Neural progenitor cell (in vitro differentiated cells): ENCODE measurements at regions not wholly inside any gene's neighbourhood (a gene's known extent, or its start where the extent isn't known, plus 50 kb on each side); places are given as distances from the start of the nearest gene placed in this dataset.

Source experiments
- CTCF ChIP-seq: fragments of 200-600 bp; sonication (generic); IDR thresholded peaks from 2 replicates; pipeline ENCODE4 v1.5.1; 2017; ENCODE audit warnings: antibody characterized with exemption, mild to moderate bottlenecking
- EZH2 ChIP-seq: fragments of 200-600 bp; sonication (generic); IDR thresholded peaks from 2 replicates; pipeline ENCODE4 v1.6.1; 2017; ENCODE audit warnings: antibody characterized with exemption, mild to moderate bottlenecking, moderate library complexity
- EZH2phosphoT487 ChIP-seq: fragments of 200-600 bp; sonication (generic); IDR thresholded peaks from 2 replicates; pipeline ENCODE4 v1.6.1; 2017; ENCODE audit warnings: antibody characterized with exemption

GRCh38 chr13:73250061-73250460, 191.3 kb downstream of the KLF5 start:
- TF ChIP-seq CTCF = no peak
- TF ChIP-seq EZH2 = no peak
- TF ChIP-seq EZH2phosphoT487 = no peak
